Amniotic stem cell (primary cell): ENCODE measurements at regions not wholly inside any gene's neighbourhood (a gene's known extent, or its start where the extent isn't known, plus 50 kb on each side); places are given as distances from the start of the nearest gene placed in this dataset.
A peak's percentile ranks its signal among the peaks of the same experiment; 100 is the strongest.

ENCODE experiments used
- DNase-seq: peaks from one replicate; lab custom pipeline; 2025; lab: John Stamatoyannopoulos, UW

DNA sequence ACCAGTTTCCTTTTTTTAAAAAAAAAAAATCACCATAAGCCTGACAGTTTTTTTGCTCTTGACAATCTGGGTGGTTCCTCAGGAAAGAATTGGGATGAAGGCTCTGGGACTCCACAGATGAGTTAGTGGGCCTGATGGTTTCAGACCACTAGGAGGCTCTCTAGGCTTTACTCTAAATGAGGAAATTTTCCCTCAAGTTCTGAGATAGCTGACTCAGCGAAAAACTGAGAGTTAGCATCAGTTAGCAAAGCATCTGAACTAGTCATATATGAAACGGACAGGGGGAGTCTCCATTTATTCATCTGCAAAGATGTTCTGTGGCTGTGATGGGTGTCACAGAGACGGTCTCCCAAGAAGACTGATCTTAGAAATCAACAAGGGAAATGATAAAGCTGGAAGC lies 314.3 kb upstream of the OR4E1 start:
- DNase-seq, result no peak

DNA sequence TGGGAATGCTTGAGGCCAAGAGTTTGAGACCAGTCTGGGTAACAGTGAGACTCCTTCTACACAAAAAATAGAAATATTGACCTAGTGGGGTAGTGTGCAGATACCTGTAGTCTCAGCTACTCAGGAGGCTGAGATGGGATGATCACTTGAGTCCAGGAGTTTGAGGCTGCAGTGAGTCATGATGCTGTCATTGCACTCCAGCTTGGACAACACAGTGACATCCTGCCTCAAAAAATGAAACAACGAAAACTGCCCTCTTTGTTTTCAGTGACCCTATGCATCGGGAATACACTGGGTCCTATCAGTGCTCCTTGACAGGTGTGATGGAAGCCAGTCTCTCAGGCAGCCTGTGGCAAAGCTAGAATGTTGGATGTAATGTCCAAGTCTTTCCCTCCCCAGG lies 311.5 kb upstream of the OR4E1 start:
- no peak for DNase-seq

DNA sequence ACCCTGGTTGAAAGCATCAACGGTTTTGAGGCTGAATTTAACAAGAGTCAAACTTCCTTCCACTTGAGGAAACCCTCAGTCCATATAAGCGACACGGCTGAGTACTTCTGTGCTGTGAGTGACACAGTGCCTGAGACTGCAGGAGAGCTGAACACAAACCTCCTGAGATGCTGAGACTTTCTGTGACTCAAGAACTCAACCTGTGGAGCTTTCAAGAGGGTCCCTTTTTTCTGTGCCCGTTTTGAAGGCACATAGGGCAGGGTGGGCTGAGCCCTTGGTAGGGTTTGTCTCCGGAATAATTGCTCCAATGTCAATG lies 305.3 kb upstream of the OR4E1 start:
- no peak for DNase-seq

DNA sequence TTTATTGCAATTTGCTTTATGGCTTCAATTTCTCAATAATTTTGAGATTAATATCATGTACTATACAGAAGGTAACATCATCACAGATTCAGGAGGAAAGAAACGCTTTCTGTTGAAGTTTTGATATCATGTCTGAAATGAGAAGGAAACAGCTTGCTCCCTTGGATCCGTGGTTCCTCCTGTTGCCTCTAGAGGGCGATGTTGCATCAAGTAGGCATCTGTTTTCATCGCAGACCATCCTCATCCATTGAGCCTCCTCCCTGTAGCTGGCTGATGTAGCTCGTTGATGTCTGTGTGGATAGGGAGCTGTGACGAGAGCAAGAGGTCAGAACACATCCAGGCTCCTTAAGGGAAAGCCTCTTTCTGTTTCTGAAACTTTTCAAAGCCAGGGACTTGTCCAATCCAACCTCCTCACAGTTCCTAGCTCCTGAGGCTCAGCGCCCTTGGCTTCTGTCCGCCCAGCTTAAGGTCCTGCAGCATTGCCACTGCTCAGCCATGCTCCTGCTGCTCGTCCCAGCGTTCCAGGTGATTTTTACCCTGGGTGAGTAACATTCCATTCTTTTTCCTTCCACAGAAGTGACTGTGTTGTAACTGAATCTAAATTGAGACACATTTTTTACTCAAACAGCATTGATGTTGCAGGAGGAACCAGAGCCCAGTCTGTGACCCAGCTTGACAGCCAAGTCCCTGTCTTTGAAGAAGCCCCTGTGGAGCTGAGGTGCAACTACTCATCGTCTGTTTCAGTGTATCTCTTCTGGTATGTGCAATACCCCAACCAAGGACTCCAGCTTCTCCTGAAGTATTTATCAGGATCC lies 304.8 kb upstream of the OR4E1 start:
- DNase-seq, result no peak

DNA sequence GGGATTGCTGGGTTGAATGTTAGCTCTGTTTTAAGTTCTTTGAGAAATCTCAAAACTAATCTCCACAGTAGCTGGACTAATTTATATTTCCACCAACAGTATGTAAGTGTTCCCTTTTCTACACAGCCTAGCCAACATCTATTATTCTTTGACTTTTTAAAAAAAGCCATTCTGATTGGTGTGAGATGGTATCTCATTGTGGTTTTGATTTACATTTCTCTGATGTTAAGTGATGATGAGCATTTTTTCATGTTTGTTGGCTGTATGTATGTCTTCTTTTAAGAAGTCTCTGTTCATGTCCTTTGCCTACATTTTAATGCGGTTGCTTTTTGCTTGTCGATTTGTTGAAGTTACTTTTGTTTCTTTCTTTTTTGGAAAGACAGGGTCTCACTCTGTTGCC lies 301.1 kb upstream of the OR4E1 start:
- DNase-seq, result no peak

DNA sequence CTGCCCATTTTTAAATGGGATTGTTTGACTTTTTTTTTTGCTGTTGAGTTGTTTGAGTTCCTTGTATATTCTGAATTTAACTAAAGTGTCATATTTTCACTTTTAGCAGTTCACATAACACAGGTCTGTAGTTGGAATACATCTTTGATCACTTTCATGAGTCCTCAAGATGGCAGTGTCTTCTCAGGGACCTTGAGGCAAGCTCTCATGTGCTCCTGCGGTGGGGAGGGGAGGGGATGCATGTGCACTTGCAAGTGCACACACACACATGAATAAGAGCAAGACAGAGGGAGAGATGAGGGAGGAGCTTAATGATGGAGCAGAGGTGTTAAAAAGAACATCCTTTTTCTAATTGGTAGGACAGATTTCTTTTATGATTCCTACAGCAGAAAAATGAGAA lies 291.4 kb upstream of the OR4E1 start:
- no peak for DNase-seq

DNA sequence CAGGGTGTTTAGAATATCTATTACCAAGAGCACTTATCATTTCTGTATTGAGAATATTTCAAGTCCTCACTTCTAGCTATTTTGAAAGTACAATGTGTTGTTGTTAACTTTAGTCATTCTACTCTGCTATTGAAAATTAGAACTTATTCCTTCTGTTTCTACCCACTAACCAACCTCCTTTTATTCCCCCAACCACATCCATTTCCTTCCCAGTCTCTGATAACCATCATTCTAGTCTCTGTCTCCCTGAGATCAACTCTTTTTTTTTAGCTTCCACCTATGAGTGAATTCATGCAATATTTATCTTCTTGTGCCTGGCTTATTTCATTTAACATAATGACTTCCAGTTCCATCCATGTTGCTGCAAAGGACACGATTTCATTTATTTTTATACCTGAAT lies 290.6 kb upstream of the OR4E1 start:
- DNase-seq, result no peak

DNA sequence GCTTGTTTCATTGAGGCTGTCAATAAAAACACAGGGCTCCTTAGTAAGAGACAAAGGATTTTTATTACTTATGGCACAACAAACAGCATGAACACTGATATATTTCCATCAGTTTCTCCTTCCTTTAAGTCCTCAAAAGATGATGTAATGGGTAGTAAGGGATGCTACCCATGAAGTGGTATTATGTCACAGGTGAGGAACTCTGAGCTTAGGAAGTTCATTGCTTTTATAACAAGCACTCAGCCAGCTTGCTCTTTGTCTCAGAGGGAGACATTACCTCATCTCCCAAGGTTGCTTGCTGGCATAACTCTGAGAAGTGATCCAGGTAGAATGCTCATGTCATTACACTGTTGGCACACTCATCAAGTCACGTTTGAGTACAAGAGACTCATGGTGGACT lies 287.0 kb upstream of the OR4E1 start:
- DNase-seq, result no peak

DNA sequence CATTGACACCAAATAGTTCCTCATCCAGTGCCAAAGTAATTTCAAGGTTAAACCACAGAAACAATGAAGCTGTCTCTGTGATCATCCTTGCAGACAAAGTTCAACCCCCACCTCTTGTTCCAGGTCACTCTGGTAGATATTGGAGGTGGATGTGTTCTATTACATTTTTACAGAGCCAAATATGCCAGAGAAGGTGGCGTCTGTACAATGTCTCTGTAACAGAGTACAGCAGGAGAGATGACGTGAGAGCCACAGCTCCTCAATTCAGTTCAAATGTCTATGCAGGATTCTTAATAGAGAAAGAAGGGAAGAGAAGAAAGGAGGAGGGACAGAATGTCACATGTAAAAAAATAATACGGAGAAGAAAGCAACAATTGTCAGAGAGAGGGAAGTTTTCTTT lies 268.3 kb upstream of the OR4E1 start:
- DNase-seq, result no peak

DNA sequence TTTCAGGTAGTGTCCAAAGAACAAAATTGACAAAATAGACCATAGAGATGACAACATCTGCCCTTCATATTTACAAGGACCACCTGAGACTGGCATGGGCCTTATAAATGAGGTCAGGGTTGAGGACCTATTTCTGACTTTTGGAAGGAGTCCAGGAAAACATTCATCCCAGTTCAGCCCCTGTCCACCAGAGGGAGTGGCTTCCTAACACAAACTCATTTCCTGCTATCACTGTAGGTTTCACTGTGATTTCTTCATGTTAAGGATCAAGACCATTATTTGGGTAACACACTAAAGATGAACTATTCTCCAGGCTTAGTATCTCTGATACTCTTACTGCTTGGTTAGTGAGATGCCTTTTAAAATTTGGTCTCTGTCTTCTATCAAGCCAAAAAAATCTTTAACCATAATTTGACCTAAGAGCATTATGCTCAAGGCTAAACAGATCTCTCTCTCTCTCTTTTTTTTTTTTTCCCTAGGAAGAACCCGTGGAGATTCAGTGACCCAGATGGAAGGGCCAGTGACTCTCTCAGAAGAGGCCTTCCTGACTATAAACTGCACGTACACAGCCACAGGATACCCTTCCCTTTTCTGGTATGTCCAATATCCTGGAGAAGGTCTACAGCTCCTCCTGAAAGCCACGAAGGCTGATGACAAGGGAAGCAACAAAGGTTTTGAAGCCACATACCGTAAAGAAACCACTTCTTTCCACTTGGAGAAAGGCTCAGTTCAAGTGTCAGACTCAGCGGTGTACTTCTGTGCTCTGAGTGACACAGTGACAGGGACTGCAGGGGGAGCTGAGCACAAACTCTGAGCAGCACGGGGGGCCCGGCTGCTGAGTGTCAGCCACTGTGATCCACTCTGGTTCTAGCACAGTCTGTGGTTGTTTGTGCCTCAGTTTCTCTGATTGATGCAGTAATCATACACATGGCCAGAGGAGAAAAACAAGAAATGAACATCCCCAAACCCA lies 267.6 kb upstream of the OR4E1 start:
- no peak for DNase-seq

DNA sequence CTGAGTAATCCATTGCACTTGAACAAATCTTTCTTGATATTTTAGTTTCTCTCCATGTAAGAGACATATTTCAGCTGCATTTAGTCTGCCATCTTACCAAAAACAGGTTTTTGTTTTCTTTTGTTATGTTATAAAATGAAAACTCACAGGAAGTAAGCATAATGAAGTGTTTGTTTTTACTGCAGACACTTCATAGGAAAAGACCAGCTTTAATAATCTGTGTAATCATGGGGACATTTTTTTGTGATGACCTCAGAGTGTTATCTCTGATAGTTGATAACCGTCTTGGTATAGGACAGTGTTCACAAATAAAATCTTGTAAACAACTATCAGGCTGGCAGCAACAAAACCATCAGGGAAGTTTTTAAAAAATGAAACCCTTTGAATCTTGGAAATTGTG lies 266.2 kb upstream of the OR4E1 start:
- DNase-seq, result no peak

DNA sequence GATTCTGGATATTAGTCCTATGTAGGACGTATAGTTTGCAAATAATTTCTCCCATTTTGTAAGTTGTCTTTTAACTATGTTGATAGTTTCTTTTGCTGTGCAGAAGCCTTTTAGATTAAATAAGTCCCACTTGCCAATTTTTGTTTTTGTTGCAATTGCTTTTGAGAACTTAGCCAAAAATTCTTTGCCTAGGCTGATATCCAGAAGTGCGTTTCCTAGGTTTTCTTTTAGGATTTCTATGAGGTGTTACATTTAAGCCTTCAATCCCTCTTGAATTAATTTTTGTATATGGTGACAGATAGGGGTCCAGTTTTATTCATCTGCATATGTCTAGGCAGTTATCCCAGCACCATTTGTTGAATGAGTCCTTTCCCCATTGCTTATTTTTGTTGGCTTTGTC lies 264.4 kb upstream of the OR4E1 start:
- DNase-seq, result no peak

DNA sequence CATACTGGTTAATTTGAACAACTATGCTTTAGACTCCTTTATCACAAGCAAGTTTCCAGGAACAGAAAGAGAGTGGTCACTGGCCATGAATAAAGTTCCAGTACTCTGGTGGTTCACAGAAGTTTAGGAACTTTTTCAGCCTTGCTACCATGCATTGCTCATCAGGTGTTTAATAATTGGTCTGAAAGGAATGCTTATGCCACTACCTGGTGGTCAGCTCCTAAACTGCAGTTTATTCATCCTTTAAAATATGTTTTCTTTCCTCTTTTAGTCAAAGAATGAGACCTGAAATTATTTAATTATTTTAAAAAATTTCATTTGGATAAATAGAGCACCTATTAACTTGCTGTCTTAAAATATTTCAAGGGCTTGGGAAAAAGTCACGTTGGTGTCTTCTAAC lies 260.1 kb upstream of the OR4E1 start:
- DNase-seq, result no peak

DNA sequence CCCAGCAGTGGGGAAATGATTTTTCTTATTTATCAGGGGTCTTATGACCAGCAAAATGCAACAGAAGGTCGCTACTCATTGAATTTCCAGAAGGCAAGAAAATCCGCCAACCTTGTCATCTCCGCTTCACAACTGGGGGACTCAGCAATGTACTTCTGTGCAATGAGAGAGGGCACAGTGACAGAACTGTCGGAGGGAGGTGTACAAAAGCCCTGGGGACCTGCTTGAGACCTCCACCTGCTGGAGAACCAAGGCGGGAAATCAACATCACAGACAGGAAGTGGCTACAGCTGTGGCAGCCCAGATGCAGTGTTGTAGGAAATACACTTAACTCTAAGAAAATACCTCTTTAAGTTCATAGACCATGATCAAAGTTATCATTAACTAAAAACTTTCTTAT lies 250.9 kb upstream of the OR4E1 start:
- no peak for DNase-seq

DNA sequence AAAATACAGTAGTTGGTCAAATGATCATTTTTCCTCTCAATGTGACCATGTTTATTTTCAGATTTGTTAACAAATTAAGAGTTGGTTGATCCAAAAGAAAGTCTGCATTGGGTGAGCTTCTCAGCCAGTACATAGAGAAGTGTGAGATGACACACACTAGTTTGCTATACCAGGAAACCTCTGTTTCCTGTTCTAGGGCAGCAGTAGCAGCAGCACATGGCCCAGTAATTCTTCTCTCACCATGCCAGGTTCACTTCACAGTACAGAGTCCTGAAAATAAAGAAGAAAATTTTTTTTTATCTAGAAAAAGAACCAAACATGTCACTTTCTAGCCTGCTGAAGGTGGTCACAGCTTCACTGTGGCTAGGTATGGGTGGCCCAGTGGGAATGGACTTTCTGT lies 250.2 kb upstream of the OR4E1 start:
- DNase-seq, result no peak

DNA sequence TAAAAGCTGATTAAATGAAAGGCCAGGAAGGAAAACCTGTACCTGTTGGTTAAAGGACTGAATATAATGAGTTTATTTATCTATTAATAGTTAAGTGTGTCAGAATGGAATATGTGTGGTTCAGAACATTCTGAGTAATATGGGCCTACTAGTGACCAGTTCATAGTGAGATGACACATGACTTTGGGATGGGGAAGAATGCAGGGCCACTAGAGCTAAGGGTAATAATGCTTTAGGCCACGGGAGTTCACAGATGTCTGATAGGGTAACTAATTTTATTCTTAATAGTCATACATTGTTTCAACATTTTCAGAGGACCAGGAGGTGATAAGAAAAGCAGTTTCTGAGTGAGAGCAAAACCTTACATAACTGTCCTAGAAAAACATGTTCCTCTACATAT lies 247.8 kb upstream of the OR4E1 start:
- DNase-seq, result no peak

DNA sequence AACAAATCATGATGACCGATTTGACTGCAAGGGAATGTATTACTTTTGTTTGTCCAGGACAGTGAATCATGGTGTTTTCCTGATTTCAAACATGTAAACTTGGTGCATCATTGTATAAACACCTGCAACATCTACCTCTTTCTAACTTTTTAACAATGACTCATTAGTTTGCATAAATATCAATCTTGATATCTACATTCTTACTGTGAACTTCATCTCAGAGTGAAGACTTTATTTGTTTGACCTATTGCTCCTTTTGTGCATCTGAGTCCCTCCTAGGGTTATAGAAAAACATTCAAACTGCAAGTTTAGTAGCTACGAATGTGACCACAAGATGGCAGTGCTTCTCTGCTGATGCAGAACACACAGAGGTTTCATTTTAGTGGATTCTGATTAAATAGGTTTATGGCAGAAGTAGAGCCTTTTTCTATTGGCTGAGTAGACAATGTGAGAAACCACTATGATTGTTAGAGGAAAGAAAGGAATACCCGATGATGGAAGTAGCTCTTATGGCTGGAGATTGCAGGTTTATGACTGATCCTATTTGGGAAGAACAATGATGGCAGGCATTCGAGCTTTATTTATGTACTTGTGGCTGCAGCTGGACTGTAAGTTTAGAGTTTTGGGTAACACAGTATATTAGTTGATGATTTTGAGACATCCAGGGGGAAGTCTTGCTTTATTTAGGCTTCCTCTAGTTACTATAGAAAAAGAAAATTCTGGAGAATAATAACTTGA lies 244.2 kb upstream of the OR4E1 start:
- DNase-seq, result peak; percentile 43

DNA sequence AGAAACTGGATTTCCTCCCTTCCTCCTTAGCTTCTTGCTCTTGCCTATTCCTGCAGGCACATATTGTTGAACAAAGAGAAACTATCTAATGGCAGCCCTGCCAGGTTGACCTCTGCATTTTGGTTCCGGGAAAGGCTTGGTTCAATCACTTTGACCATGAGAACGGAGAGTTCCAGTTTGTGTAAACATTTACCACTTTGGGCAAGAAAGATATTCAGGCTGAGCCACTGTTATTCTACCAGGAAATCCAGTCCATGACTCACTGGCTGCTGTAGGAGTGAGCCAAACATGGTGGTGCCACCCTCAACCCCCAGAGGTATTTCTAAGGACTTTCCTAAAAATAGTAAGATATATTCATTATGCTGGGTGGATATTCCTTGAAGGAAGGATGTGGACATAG lies 242.2 kb upstream of the OR4E1 start:
- DNase-seq, result no peak

DNA sequence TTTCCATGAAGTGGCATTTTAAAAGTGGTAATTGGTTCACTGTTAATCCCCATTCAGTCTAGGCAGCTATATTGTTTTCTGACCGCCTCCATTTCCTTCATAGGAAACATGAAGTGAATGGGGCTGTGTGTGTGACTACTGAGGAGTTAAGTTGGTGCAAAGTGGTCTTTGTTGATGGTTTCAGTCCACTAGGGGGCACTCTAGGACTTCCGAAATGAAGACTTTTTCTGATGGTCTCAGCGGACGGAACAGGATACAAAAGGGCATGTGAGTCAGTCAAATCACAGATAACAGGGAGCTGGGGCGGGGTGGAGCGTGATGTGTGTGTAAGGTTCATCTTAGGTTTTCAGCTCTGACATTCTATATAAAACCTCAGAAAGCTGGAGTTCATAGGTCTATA lies 240.1 kb upstream of the OR4E1 start:
- DNase-seq, result no peak

DNA sequence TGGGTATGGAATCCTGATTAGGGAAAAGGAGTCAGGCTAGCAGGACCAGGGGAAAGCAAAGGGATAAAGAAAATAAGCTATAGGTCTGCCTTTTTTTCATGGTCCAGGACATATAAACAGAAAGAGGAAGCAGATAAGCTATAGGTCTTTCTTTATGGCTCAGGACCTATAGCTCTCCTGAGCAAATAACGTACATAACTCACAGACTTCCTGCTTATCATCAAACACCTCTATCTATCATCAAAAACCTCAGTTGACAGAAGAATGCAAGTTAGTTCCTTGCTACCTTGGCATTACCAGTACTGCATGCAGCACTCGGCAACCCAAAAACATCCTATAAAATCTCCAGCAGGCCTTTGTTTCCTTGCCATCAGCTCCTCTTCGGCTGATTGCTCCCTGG lies 238.7 kb upstream of the OR4E1 start:
- no peak for DNase-seq

DNA sequence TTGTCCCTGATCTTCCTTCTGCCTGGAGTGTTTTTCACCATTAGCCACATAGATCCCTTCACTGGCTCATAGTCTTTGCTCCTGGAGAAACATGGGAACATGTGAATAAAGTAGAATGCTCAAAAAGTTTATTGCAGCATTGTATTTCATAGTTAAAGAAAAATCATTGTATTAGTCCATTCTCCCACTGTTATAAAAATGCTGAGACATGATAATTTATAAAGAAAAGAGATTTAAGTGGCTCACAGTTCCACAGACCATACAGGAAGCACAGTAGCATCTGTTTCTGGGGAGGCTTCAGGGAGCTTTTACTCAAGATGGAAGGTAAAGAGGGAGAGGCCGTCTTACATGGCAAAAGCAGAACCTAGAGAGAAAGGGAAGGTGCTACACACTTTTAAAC lies 238.3 kb upstream of the OR4E1 start:
- no peak for DNase-seq

DNA sequence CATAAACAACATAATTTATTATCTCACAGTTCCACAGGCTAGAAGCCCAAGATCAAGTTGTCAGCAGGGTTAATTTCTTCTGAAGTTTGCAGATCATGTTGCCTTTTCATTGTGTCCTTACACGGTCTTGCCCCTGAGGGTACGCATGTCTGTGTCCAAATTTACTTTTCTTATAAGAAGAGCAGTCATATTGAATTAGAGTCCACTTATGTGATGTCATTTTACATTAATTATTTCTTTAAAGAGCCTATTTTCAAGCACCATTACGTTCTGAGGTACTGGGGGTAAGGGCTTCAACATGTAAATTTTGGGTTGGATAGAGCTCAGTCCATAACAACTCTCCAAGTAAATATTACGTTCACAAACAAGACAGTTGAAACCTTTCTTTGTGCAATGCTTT lies 236.6 kb upstream of the OR4E1 start:
- no peak for DNase-seq
